Small intestine (tissue), 7 donors: ENCODE measurements at regions not wholly inside any gene's neighbourhood (a gene's known extent, or its start where the extent isn't known, plus 50 kb on each side); places are given as distances from the start of the nearest gene placed in this dataset.

Source experiments
- DNase-seq, 2 donors: peaks; one replicate each; pipeline versions ENCODE4 v3.0.0 to v3.0.0-alpha.2; 2013
- FAIRE-seq: peaks from 2 replicates; lab custom pipeline; 2012; peaks lifted over from hg19 to GRCh38; lab: Jason Lieb, UNC
- H3K27ac ChIP-seq, 3 donors: one replicate each; pipeline ENCODE4 v1.5.1; 2013; ENCODE audit warnings: low read length in 2 of 3, mild to moderate bottlenecking in 2 of 3, control low read depth in 1 of 3, inconsistent platforms in 1 of 3, low read depth in 1 of 3, moderate library complexity in 1 of 3
- H3K27me3 ChIP-seq, 3 donors: one replicate each; pipeline ENCODE4 v1.6.1; 2013; ENCODE audit warnings: low read length in 3 of 3, inconsistent platforms in 1 of 3; ENCODE audit not compliant: control insufficient read depth in 3 of 3, insufficient read depth in 3 of 3
- H3K36me3 ChIP-seq, 3 donors: one replicate each; pipeline ENCODE4 v1.6.1; 2013; ENCODE audit warnings: low read length in 3 of 3, inconsistent platforms in 1 of 3, low read depth in 1 of 3, mild to moderate bottlenecking in 1 of 3, moderate library complexity in 1 of 3; ENCODE audit not compliant: control insufficient read depth in 3 of 3, insufficient read depth in 2 of 3
- H3K4me1 ChIP-seq, 3 donors: one replicate each; pipeline ENCODE4 v1.6.1; 2013; ENCODE audit warnings: low read length in 2 of 3, inconsistent platforms in 1 of 3, low read depth in 1 of 3, mild to moderate bottlenecking in 1 of 3, moderate library complexity in 1 of 3; ENCODE audit not compliant: control insufficient read depth in 3 of 3, insufficient read depth in 2 of 3
- H3K4me3 ChIP-seq, 3 donors: one replicate each; pipeline ENCODE4 v1.5.1; 2013; ENCODE audit warnings: low read length in 3 of 3, control low read depth in 1 of 3, inconsistent platforms in 1 of 3, low read depth in 1 of 3, mild to moderate bottlenecking in 1 of 3, moderate library complexity in 1 of 3
- H3K9me3 ChIP-seq, 2 donors: one replicate each; pipeline ENCODE4 v1.6.1; 2013; ENCODE audit warnings: low read depth in 1 of 2, low read length in 1 of 2; ENCODE audit not compliant: control insufficient read depth in 2 of 2, insufficient read depth in 1 of 2
- WGBS, 3 donors: extraction: QIAGEN DNeasy Blood & Tissue Kit; methylation state at CpG; one replicate each; pipeline ENCODE4 v1.1.7; 2013; 5-methylcytosine and 5-hydroxymethylcytosine counted together
- donor health status: healthy with polysubstance abuse.
- donor health status: control.
- donor health status: control.
- donor health status: Bipolar disorder and iron deficiency.
- donor health status: healthy.

DNA sequence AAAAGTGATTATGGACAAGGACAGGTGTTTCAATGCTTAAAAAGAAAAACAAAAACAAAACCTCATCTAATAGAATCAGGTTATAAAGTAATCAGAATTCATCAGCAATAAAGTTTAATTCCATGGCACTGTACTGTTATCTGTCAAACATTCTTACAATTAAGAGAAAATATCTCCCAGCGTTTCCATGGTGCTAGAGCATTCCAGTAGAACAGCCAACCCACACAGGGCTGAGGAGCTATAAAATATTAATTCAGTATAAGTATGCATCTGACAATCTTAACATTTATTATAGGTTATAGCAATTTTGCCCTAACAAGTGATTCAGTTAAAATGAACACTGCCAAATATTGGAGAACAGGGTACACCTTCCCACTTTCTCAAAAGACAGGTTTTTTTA lies 128.7 kb upstream of the DEPDC1 start:
- Histone ChIP-seq H3K9me3 (peaks cover 0 to 4% of the 10 kb centered on the region in 2 donors), H3K4me1 (no peaks in the 10 kb centered on the region), H3K4me3 (no peak overlapping the region), H3K27me3 (no peaks in the 10 kb centered on the region), H3K27ac (no peak overlapping the region), H3K36me3 (no peaks in the 10 kb centered on the region)
- DNase-seq (no peak), FAIRE-seq (no peak)
- WGBS, 3 donors = 48 to 76% (median 50%) methylated on average over 1 of the region's 1 CpG

DNA sequence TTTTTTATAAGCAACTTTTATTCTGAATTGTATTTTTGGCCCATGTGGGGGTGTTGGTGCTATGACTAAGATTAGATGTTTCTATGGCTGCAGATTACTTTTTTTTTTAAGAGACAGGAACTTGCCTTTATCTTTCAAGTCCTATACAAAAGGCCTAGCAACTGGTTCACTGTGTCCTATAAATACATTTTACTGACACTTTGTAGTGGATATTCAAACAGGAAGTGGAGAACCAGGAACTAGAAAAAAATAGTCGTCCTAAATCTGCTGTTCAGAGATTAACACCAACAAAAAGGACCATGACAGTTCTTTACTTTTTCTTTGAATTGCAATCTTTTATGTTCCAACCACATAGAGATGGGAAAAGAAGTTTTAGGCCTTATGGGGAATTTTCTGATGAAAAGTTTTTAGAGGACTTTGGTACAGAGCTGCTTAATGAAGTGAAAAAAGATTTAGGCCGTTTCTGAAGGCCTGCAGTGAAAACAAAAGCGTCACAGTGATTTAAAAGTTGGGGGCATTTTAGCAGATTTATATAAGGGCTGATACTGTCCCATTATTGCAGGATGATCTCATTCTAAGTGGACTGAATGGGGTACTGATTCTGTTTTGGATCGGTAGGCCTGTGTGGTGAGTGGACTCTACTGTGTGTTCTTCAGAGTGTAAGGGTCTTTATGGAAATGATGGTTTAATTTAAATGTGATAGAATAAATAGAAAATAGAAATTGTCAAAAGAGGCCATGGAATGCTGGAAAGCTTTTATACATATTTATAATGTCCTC lies 136.4 kb upstream of the DEPDC1 start:
- Histone ChIP-seq H3K36me3 (no peaks in the 10 kb centered on the region), H3K27ac (no peak overlapping the region), H3K4me1 (no peaks in the 10 kb centered on the region), H3K27me3 (no peaks in the 10 kb centered on the region), H3K4me3 (no peak overlapping the region), H3K9me3 (no peaks in the 10 kb centered on the region)
- WGBS, 3 donors = 64 to 76% (median 66%) methylated on average over 4 of the region's 4 CpGs
- DNase-seq (no peak), FAIRE-seq (no peak)

DNA sequence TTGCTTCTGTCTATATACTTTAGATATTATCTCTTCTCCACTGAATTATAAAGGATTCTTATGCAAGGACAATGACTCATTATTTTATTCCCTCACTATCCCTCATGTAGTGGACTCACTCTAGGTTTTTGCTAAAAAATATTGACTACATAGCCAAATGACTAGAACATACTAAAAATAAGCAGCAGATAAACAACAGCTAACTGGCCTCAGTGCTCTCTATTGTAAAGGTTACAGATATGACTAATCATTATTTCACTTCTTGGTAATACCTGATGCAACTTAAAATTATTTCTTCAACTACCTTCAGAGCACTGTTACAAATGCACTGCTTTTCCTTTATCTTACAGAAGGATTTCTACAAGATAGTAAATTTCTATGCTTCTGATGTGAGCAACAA lies 147.6 kb upstream of the DEPDC1 start:
- no peak overlapping the region for H3K4me3 ChIP-seq
- H3K9me3 ChIP-seq = no peaks in the 10 kb centered on the region
- DNase-seq (no peak), FAIRE-seq (no peak)
- H3K36me3 ChIP-seq = no peaks in the 10 kb centered on the region
- no peaks in the 10 kb centered on the region for H3K4me1 ChIP-seq
- no peaks in the 10 kb centered on the region for H3K27me3 ChIP-seq
- no peak overlapping the region for H3K27ac ChIP-seq

DNA sequence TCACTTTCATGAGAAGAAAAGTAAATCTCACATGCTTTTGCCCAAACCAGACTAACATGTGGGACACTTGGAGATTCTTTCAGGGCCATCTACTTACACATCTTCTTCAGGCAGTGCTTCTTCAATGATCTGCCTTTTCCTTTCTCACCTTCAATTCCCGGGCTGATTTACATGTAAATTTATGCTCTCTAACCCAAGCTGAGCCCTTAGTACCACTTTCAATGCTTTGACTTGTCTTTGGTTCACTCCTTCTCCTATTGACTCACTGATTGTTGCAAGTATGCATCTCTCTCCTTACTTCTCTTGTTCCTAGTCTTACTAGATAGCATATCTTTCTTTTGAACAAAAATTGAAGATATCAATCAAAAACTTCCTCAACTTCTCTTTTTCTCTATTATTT lies 154.2 kb upstream of the DEPDC1 start:
- DNase-seq (no peak), FAIRE-seq (no peak)
- H3K4me1 ChIP-seq = no peaks in the 10 kb centered on the region
- no peak overlapping the region for H3K27ac ChIP-seq
- no peaks in the 10 kb centered on the region for H3K27me3 ChIP-seq
- H3K4me3 ChIP-seq = no peak overlapping the region
- no peaks in the 10 kb centered on the region for H3K9me3 ChIP-seq
- H3K36me3 ChIP-seq = no peaks in the 10 kb centered on the region
- 25 to 48% (median 33%) methylated on average over 1 of the region's 1 CpG for WGBS, 3 donors

DNA sequence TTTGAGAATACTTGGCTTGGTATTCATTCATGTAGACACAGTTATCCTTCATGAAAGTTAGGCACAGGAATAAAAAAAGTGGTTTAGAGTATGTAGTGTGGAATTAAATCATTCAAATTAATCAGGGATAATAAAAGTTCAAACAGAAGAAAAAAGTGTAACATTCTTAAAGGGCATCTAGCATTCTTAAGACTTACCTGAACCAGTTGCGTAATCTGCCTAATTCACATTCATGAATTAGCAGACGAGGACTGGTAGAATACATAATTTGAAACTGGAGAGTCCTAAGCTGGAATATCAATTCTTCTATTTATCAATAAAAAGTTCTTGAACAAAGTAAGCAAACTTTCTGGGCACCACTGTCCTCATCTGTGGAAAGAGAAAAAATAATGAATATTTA lies 157.0 kb upstream of the DEPDC1 start:
- Histone ChIP-seq H3K36me3 (no peaks in the 10 kb centered on the region), H3K9me3 (no peaks in the 10 kb centered on the region), H3K27ac (no peak overlapping the region), H3K27me3 (no peaks in the 10 kb centered on the region), H3K4me1 (no peaks in the 10 kb centered on the region), H3K4me3 (no peak overlapping the region)
- 82 to 91% (median 90%) methylated on average over 2 of the region's 2 CpGs for WGBS, 3 donors
- DNase-seq (no peak), FAIRE-seq (no peak)

DNA sequence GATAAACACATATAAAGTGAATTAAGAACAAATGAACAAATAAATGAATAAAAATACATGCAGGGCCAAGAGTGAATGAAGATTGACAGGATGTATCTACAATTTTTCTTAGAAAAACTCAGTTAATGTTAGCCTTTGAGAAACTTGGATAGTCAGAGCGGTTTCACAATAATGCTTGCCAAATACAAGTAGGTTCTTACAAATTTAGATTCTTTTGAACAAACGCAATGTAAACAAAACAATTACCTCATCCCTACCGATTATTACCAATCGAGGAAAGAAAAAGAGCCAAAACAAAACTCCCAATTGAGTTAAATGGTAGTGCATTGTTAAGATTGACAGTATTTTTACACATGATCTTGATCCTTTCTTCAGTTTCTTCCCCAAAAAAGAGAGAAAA lies 176.9 kb upstream of the DEPDC1 start:
- Histone ChIP-seq H3K36me3 (no peaks in the 10 kb centered on the region), H3K9me3 (no peaks in the 10 kb centered on the region), H3K27ac (no peak overlapping the region), H3K4me3 (no peak overlapping the region), H3K4me1 (no peaks in the 10 kb centered on the region), H3K27me3 (no peaks in the 10 kb centered on the region)
- FAIRE-seq (no peak), DNase-seq (no peak)
- 82 to 87% (median 84%) methylated on average over 4 of the region's 4 CpGs for WGBS, 3 donors

DNA sequence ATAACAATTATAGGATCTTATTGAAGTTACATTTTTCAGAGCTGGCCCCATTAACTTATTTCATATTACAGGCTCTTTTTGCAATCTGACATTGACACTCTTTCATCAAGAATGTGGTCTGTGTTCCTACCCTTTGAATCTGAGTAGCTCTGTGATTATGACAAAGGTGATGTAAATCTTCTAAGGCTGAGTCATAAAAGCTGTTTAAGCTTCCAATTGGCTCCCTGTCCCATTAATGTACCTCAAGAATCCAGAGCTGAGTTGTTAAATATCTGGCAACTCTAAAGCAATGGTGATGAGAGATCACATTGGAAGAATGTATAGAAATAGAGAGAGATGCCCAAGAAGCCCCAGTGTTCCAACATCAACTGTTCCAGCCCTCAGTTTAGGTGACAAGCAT lies 178.5 kb upstream of the DEPDC1 start:
- no peak overlapping the region for H3K4me3 ChIP-seq
- H3K4me1 ChIP-seq = no peaks in the 10 kb centered on the region
- no peaks in the 10 kb centered on the region for H3K36me3 ChIP-seq
- H3K9me3 ChIP-seq = no peaks in the 10 kb centered on the region
- FAIRE-seq = no peak
- DNase-seq = no peak
- no peaks in the 10 kb centered on the region for H3K27me3 ChIP-seq
- no peak overlapping the region for H3K27ac ChIP-seq

DNA sequence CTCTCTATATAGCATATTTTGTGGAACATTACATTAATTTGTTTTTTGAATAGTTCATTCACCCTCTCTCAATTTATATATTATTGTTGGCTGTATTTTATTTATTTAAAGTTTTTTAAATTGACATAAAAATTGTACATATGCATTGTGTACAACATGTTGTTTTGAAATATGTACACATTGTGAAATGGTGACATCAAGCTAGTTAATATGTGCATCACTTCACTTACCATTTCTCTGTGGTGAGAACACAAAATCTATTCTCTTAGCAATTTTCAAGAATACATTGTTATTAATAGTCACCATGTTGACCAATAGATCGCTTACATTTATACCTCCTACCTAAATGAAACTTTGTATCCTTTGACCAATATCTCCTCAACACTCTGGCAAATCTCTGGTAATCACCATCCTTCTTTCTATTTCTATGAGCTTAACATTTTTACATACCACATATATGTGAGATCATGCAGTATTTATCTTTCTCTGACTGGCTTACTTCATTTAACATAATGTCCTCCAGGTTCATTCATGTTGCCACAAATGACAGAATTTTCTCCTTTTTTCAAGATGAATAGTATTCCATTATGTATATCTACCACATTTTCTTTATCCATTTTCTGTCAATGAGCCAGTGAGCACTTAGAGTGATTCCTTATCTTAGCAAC lies 180.9 kb upstream of the DEPDC1 start:
- no peak for DNase-seq
- H3K27ac ChIP-seq = no peak overlapping the region
- no peak overlapping the region for H3K4me3 ChIP-seq
- 87 to 94% (median 90%) methylated on average over 1 of the region's 1 CpG for WGBS, 3 donors
- no peaks in the 10 kb centered on the region for H3K4me1 ChIP-seq
- FAIRE-seq = no peak
- H3K9me3 ChIP-seq = no peaks in the 10 kb centered on the region
- H3K27me3 ChIP-seq = no peaks in the 10 kb centered on the region
- H3K36me3 ChIP-seq = no peaks in the 10 kb centered on the region

DNA sequence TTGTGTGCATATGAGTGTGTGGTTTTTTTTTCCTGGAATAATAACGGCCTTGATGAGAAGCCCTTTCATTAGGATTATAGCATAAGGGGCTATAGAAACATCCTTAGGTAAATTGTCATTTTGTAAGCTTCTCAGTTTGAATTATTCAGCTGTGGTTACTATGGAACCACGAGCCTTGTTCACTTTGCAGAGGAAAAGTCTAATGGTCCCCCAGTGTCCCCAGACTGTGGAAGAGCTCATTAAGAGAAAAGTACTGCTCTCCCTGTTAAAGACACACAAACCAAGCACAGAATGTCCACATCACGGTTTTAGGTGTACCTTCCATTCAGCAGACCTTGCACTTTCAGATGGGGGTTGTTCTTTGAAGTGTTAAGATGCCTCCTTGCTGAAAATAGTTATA lies 199.3 kb upstream of the DEPDC1 start:
- DNase-seq (no peak), FAIRE-seq (no peak)
- Histone ChIP-seq H3K27ac (no peak overlapping the region), H3K27me3 (no peaks in the 10 kb centered on the region), H3K4me3 (no peak overlapping the region), H3K4me1 (no peaks in the 10 kb centered on the region), H3K36me3 (no peaks in the 10 kb centered on the region), H3K9me3 (no peaks in the 10 kb centered on the region)
- WGBS, 3 donors = 33 to 64% (median 39%) methylated on average over 3 of the region's 3 CpGs
